ENCODE measurements at regions not wholly inside any gene's neighbourhood (a gene's known extent, or its start where the extent isn't known, plus 50 kb on each side); places are given as distances from the start of the nearest gene placed in this dataset.
"Not testable (repeated sequence)": the region's sequence is repeated elsewhere in the genome, so short reads cannot be mapped to it uniquely, and the experiment has no call there.

DNA sequence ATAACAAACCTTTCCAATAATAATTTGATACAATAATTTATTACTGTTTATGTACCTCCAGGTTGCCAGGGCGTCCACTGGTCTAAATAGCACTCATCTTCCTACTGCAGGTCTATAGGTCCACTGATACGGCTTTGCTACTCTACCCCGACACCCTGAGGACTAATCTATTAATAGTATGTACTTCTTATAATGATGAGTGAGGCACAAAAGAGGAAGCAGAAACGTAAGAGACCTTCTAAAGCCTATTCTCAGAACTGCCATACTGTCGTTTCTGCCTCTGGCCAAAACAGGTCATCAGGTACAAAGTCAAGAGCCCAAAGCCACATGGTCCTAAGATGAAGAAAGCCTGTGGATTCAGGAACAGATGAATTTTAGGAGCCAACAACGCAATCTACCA is 163.2 kb upstream of the GRM7 start:
- intact Hi-C loops (cut with DNase I), result no loop called here
- no peak for DNase-seq

DNA sequence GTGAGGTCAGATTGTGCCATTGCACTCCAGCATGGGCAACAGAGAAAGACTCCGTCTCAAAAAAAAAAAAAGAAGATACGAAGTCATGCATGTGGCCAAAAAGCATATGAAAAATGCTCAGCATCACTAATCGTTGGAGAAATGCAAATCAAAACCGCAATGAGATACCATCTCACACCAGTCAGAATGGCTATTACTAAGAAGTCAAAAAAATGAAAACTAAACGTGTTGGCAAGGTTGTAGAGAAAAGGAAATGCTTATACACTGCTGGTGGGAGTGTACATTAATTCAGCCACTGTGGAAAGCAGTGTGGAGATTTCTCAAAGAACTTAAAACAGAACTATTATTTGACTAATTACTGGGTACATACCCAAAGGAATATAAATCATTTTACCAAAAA is 156.1 kb upstream of the GRM7 start:
- intact Hi-C loops (cut with DNase I); DNase-seq: not testable (repeated sequence)

DNA sequence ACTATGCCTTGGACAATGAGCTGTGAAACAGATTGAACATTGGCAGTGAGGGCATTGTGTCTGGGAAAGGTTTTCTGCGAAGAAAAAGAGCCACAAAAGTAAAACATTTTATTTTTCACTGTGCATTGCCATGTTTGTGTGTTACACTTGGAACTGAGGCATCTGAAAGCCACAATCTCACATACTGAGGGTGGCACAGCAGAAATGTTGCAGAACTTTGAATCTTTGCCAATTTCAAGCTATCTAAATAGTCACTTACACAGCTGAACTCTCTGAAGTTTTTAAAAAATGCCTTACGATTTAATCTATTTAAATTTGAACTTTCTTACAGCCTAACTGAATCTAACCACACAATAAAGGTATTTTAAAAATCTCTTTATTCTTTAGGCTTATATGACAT is 154.1 kb upstream of the GRM7 start:
- intact Hi-C loops (cut with DNase I), result no loop called here
- DNase-seq, result no peak

DNA sequence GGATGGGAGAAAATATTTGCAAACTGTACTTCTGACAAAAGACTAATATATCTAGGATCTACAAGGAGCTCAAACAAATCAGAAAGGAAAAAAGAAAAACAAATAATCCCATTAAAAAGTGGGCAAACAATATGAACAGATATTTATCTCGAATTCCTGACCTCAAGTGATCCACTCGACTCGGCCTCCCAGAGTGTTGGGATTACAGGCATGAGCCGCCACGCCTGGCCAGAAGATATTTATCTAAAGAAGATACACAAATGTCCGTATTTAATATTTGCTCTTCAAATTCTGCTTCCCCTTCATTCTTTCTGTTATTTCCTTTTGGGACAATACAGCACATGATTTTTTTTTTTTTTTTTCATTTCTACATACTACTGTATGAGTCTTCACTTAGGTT is 151.7 kb upstream of the GRM7 start:
- peak in 1 of 10 donors; percentile 51 for DNase-seq
- intact Hi-C loops (cut with DNase I), result no loop called here

DNA sequence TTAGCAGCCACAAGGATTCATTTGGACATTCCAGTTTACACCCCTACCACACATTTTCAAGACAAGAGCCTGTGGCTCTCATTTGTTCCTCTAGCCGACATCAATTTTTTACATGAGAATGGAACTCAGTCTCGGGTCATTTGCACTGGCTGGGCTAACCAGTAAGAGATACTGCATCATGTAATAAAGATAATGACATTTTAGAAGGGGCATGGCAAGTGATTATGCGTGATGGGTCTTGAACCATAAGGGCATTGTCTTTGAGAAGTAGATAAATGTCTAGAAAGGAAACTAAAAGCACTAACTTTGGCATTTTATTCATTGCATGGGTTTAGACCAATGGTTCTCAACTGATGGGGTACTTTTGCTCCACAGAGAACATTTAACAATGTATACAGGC is 146.0 kb upstream of the GRM7 start:
- no peak for DNase-seq
- intact Hi-C loops (cut with DNase I), result no loop called here

DNA sequence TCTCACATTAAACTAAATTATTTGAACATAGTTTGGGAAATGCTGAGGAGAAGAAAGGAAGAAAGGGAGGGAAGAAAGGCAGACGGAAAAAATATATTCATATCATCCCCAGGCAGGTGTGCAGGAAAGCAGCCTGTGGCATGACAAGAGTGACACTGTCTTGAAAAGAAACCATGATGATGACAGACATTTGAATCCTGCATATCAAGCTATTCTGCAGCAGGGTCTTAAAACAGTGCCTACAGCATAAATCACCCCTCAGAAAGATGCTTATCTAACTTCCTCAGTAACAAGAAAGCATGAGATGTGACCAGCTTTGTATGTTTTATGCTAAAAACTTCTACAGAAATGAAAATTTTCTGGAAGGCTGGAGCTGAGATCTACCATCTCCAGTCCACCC is 144.5 kb upstream of the GRM7 start:
- DNase-seq, result no peak
- intact Hi-C loops (cut with DNase I), result no loop called here

DNA sequence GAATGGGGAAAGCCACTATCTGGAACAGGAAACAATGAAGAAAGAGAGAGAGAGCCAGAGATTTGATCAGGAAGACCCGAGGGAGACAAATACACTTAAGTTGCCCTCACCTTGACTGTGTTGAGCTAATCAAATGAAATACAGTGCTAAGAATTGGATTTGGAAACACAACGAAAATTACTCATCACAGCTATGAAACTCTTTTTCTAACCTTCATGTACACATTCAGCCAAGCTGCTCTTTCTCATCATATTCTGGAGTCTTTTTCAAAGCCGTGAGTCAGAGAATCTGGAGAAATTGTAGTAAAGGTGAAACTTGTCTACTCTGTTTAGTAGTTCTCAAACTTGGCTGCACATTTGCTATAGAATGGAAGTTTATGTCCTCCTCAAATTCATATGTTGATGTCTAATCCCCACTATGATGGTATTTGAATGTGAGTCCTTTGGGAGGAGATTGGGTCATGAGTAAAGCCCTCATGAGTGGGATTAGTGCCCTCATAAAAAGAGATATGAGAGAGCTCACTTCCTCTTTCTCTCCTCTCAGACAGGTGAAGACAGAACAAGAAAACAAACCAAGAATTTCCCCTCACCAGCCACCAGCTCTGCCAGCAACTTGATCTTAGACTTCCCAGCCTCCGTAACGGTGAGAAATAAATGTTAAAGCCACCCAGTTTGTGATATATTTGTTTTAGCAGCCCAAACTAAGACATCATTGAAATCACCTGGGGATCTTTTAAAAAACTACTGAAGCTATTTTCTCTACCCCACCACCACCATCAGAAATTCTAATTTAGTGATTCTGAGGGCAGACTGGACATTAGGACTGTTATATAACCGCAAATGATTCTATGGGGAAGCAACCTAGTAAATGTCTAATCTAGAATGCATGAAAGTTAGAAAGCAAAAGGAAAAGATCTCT is 143.6 kb upstream of the GRM7 start:
- intact Hi-C loops (cut with DNase I), result no loop called here

DNA sequence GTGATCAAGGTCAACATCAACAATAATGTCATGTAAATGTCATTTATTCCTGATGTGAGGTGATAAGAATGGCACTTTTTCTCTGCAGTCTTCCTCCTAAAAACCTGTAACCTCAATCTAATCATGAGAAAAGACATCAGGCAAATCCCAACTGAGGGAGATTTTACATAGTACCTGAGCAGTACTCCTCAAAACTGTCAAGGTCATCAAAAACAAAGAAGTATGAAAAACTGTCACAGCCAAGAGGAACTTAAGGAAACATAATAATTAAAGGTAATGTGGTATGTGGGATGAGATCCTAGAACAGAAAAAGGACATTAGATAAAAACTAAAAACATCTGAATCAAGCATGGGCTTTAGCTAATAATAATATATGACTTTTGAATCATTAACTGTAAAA is 140.9 kb upstream of the GRM7 start:
- intact Hi-C loops (cut with DNase I), result no loop called here
- no peak for DNase-seq

More for the DNA sequence above, 143.6 kb upstream of the GRM7 start:
- DNase-seq, result no peak

DNA sequence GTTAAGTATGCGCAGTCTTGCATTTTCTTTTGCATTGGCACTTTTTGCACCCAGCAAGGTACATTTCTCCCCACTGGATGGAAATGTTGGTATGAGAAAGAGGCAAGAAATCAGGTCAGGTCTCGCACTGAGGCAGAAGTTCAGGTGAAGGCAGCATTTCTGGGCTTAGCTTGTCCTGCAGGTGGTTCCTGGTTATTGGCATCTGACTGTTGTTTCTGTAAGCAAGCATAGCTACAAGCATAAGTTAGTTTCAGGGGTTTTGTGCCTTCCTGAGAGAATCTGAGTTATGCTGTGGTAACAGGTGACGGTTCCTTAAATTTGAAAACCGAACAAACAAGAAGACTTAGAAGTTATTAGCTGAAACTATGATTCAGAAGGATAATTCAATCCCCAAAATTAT is 139.4 kb upstream of the GRM7 start:
- intact Hi-C loops (cut with DNase I), result no loop called here

DNA sequence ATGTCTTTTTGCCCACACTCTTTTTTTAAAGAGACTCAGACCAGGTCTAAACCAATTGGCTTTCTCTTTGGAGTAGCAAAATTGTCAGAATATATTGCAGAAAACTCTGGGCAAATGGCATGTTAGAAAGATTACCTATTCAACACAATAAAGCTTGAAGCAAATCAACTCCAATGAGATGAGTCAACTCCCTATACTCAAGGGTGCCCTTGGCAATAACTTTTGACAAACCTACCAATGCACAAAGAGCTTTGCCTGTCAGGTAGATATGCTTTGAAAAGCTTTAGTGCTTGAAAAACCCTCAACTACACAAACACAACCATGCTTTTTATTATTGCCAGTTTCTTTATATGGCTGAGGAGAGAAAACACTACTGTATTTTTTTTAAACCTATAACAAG is 137.7 kb upstream of the GRM7 start:
- intact Hi-C loops (cut with DNase I), result no loop called here
- DNase-seq, result no peak

More for the DNA sequence above, 139.4 kb upstream of the GRM7 start:
- DNase-seq, result no peak

DNA sequence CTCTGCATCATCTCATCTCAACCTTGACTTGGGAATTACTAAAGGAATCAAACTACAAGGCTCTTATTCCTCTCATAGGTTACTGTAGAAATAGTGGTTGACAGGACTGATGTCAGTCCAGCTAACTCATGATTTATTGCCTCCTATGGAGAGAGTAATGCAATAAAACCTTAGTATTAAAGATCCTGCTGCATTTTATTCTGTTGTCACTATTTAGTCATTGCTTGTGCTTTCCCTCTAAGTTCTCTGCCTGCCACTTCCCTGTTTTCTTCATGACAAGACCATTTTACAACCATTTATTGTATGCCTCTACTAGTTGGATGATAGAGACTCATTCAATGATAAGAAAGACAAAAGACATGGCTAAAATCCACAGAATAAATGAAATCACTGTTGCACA is 134.1 kb upstream of the GRM7 start:
- no peak for DNase-seq
- intact Hi-C loops (cut with DNase I), result no loop called here

DNA sequence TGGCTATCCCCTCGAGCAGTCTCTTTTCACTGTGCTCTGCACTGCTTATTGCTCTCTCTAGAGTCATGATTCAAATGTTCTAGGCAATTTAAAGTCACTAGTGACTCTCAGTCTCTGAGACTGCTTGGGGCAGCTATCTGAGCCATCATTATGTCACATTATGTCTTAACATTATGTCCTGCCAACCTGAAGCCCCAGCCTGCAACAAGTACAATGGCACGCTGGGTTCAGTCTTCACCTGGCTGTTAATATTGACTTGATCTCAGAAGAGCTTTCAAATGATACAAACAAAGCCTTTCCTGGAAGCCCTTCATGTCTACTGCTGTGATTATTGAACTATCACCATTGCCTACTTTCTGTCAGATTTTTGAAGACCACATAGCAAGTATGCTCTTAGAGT is 128.1 kb upstream of the GRM7 start:
- intact Hi-C loops (cut with DNase I), result no loop called here
- DNase-seq, result no peak

DNA sequence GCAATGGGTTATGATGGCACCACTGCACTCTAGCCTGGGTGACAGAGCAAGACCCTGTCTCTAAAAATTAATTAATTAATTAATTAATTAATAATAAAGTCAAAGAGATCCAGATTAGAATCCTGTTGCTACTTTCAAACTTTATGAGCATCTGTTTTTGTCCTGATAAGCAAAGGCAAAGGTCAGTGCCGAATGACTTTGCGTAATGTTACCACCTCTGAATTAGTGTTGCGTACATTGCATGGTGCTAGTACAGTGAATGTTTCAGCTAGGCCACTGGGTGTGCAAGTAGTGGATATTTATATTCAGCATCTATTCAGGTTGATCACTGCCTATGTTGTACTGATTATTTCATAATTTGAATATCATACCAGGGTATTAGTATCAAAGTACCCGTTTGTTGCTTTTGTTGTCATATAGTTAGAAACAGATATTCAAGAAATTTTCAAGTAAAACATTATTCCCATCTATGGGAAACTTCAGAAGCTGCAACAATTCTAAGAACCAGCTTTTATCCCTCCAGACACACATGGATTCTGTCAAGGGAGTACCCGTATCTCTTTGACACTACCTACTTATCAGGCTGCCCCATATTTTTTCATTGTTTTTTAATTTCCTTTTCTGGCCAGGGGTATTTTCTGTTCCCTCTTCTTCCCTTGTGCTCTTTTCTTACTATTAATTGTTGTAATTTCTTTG is 127.1 kb upstream of the GRM7 start:
- intact Hi-C loops (cut with DNase I), result no loop called here
- no peak for DNase-seq

DNA sequence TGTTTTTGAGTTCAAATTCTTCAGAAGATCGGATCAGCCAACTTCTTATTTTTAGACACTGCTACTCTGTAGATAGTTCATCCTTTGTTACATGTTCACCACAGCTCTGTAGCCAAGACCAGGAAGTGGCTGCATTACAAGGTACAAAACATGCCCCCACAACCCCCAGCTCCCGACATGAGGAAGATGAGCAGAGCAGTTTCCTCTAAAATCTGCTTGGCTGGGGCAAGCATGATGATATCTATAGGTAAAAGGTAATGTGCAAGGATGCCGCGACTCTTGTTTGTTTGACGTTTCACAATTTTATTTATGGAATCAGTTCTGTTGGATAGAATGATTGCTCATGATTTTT is 126.5 kb upstream of the GRM7 start:
- intact Hi-C loops (cut with DNase I), result no loop called here
- no peak for DNase-seq

DNA sequence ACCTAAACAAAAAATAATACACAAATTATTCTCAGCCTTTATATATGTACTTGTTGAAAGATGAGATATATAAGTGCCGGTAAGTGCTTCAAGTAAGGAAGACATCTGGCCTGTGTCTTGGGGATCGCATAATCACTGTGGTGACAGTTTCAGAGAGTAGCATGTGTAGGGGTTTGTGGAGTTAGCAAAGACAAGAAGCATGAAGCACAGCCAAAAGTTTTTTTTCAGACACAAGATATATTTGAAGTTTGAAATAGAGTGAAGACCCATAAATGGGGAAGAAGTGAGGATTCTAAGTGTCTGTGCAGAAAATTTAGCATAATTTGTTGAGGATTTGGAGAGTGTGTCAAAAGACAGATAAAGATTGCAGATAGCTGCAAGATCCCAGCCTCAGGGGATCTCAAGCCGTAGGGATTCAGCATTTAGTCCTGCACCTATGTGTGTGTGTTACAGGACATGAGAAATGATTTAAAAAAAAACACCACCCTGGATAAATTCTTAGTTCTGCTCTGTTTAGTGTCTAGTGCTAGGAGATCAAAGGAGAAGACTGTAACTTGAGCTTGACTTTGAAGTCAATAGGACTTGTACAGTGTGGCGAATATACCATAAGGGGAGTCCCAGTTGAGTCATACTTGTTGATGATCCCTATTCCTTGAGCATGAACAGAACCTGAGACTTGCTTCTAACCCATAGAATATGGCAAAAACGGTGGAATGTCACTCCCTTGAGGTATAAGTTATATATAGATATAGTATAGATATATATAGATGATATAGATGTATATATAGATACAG is 123.9 kb upstream of the GRM7 start:
- DNase-seq, result no peak
- intact Hi-C loops (cut with DNase I), result no loop called here

DNA sequence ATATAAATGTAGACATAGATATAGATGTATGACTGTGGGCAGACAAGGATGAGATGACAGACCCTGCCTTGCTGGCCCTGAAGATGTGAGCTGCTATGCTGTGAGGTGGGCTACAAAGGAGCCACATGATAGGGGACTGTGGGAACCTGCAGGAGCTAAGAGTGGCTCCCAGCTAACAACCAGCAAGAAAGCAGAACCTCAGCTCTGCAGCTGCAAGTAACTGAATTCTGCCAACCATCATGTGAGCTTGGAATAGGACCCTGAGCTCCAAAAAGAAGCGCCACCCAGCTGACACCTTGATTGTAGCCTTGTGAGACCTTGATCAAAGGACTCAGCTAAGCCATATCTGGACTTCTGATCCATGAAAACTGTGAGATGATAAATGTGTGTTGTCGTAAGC is 123.3 kb upstream of the GRM7 start:
- DNase-seq, result no peak
- intact Hi-C loops (cut with DNase I), result no loop called here

DNA sequence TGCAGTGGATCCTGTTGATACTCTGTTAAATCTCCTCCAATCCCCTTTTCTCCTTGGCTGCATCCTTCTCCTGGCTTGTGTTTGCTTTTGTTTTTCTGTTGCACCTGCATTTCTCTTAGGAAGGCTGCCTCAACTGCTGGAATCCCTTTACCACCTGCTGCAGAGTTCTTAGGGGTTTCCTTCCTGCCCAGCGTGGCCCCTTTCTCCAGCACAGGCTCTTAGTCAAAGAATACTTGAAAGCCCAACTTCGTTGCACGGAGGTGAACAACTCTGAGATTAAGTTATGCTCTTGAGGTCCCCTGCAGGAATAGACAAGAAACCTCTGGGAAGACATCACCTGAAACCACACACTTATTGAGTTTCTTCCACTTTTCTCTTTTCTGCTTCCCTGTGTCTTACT is 121.6 kb upstream of the GRM7 start:
- intact Hi-C loops (cut with DNase I), result no loop called here

DNA sequence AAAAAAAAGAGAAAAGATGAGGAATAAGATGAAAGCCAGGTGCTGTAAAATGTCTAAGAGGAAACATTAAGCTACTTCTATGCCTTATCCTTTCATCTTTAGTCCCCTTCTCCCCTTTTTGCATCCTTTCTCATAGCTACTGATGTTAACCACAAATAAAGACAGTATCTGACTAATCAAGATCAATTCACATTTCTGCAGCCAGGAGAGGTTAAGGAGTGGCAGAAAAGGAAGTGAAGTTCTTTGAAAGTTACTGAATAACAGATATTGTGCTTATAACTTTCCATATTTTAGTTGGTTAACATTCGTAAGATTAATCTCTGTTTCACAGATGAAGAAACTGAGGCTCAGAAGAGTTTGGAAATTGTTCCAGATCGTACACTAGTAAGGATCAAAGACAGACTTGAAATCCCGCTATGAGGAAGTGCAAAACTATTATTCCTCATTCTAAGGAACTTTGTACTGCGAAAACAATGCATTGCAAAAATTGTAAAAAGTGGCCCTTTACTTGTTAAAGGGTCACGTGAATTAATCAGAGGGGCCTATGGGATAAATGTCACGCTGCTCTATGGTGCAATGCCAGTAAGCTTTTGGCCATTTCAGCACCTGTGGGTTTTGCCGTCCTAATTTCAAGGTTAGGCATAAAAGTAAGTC is 117.7 kb upstream of the GRM7 start:
- intact Hi-C loops (cut with DNase I), result no loop called here

More for the DNA sequence above, 121.6 kb upstream of the GRM7 start:
- DNase-seq, result no peak

DNA sequence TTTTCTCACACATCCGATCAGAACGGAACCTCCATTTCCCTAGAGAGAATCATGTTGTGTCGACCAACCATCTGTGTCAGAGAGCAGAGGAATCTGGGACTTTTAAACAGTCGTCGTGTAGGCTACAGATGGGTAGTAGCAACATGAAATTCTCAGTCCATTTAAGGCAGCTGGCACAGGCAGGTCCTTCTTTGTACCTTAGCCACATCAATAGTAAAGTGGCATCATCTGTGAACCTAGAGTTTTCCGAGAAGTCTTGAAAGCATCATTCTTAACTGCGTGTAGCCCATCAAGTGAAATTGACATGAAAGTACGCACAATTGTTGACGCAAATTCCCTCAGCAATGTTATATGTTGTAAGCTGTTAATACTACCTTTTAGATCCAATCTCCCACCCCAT is 114.5 kb upstream of the GRM7 start:
- intact Hi-C loops (cut with DNase I), result no loop called here
- no peak for DNase-seq

More for the DNA sequence above, 117.7 kb upstream of the GRM7 start:
- DNase-seq, result no peak

DNA sequence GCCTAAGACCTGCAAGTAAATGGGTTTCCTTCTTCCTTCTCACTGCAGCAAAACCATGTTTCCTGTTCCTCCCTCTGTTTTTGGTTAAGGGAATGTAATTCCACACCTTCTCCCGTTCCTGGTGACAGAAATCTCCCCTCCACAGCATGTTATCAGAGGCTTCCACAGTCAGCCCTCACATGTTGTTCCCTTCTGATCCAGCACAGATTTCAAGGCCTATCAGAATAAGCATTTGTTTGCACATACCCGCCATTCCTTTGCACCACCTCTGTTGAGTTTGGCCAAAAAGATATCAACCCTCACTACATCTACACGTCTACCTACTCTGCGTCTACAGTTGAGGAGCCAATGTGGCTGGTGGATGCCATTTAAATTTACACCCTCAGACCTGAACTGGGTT is 113.9 kb upstream of the GRM7 start:
- intact Hi-C loops (cut with DNase I), result no loop called here
- no peak for DNase-seq

DNA sequence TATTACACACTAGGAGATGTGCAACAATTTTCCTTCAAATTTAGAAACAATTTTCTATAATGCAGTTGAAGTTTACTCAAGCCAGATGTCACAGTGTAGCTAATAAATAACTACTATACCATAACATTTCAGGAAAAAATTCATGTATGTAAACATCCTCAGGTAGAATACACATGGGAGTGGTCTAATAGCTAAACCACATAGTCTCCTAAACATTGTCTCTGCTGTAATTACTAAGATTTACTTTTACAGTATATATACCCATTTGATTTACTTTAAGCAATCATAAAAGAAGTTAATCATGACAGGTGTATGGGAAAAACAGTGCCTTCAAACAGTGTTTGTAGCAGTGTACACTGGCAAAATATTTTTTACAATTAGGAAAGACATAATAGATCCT is 110.1 kb upstream of the GRM7 start:
- DNase-seq, result no peak
- intact Hi-C loops (cut with DNase I), result no loop called here

Measured in posterior cingulate gyrus (tissue), 11 donors.